ENCODE measurements at regions not wholly inside any gene's neighbourhood (a gene's known extent, or its start where the extent isn't known, plus 50 kb on each side); places are given as distances from the start of the nearest gene placed in this dataset.
"Not testable (repeated sequence)": the region's sequence is repeated elsewhere in the genome, so short reads cannot be mapped to it uniquely, and the experiment has no call there.

- no peak for DNase-seq
Measured at GRCh38 chr10:26952094-26952493, 91.3 kb upstream of the ABI1 start.

GRCh38 chr10:26951650-26952049 is 90.9 kb upstream of the ABI1 start:
- no peak for DNase-seq

- no peak for DNase-seq
Measured at GRCh38 chr10:26950934-26951333, 90.2 kb upstream of the ABI1 start.

- DNase-seq, result no peak
Measured at GRCh38 chr10:26946102-26946811, 85.5 kb upstream of the ABI1 start.

GRCh38 chr10:26944261-26944882 is 83.6 kb upstream of the ABI1 start:
- DNase-seq, result no peak

- DNase-seq, result no peak
Measured at GRCh38 chr10:26939962-26940354, 79.2 kb upstream of the ABI1 start.

- DNase-seq, result no peak
Measured at GRCh38 chr10:26939290-26939961, 78.7 kb upstream of the ABI1 start.

- DNase-seq, result no peak
Measured at GRCh38 chr10:26938578-26938977, 77.8 kb upstream of the ABI1 start.

- no peak for DNase-seq
Measured at GRCh38 chr10:26937371-26937770, 76.6 kb upstream of the ABI1 start.

- not testable (repeated sequence) for DNase-seq
Measured at GRCh38 chr10:26934190-26934589, 73.4 kb upstream of the ABI1 start.

GRCh38 chr10:26932576-26932975 is 71.8 kb upstream of the ABI1 start:
- DNase-seq, result no peak

- DNase-seq, result peak; percentile 12 to 26
Measured at GRCh38 chr10:26931223-26931622, 70.5 kb upstream of the ABI1 start.

- not testable (repeated sequence) for DNase-seq
Measured at GRCh38 chr10:26922824-26923223, 62.1 kb upstream of the ABI1 start.

- not testable (repeated sequence) for DNase-seq
Measured at GRCh38 chr10:26919156-26919860, 58.5 kb upstream of the ABI1 start.

- DNase-seq, result no peak
Measured at GRCh38 chr10:26914898-26915297, 54.1 kb upstream of the ABI1 start.

GRCh38 chr10:26911811-26912461 is 51.2 kb upstream of the ABI1 start:
- DNase-seq, result no peak
